Right atrium auricular region (tissue), 2 donors: ENCODE measurements at regions not wholly inside any gene's neighbourhood (a gene's known extent, or its start where the extent isn't known, plus 50 kb on each side); places are given as distances from the start of the nearest gene placed in this dataset.

Experiments used
- DNase-seq: peaks from one replicate; pipeline ENCODE4 v3.0.0-alpha.2; 2019; ENCODE audit warnings: low spot score
- H3K27ac ChIP-seq, 2 donors: fragments of 200-600 bp; sonication (generic); 1 replicate in 1 of 2; 2 replicates in 1 of 2; pipeline ENCODE4 v1.5.1; 2016 to 2019
- H3K27me3 ChIP-seq, 2 donors: fragments of 200-600 bp; sonication (generic); one replicate each; pipeline versions ENCODE4 v1.5.1 to v1.6.0; 2017 to 2019
- H3K36me3 ChIP-seq: fragments of 200-600 bp; sonication (generic); one replicate; pipeline ENCODE4 v1.5.1; 2016
- H3K4me1 ChIP-seq, 2 donors: fragments of 200-600 bp; sonication (generic); one replicate each; pipeline versions ENCODE4 v1.5.1 to v1.6.0; 2017 to 2019
- H3K4me3 ChIP-seq, 2 donors: fragments of 200-600 bp; sonication (generic); 1 replicate in 1 of 2; 2 replicates in 1 of 2; pipeline ENCODE4 v1.5.1; 2017 to 2019; ENCODE audit warnings: mild to moderate bottlenecking in 1 of 2, moderate library complexity in 1 of 2
- H3K9me3 ChIP-seq, 2 donors: fragments of 200-600 bp; sonication (generic); one replicate each; pipeline ENCODE4 v1.5.1; 2019
- CTCF ChIP-seq, 2 donors: fragments of 200-600 bp; sonication (generic); IDR thresholded peaks; one replicate each; pipeline ENCODE4 v1.5.1; 2019; ENCODE audit warnings: antibody characterized with exemption in 2 of 2

- Histone ChIP-seq H3K4me1 (no peaks in the 10 kb centered on the region), H3K27ac (no peak overlapping the region), H3K27me3 (no peaks in the 10 kb centered on the region), H3K4me3 (no peak overlapping the region), H3K36me3 (no peaks in the 10 kb centered on the region), H3K9me3 (no peaks in the 10 kb centered on the region)
- no peak for TF ChIP-seq CTCF (IDR thresholded peaks at IDR 0.05)
- DNase-seq = no peak
Observed at GRCh38 chr2:145740302-145740701, 1220.4 kb upstream of the ZEB2 start.

DNA sequence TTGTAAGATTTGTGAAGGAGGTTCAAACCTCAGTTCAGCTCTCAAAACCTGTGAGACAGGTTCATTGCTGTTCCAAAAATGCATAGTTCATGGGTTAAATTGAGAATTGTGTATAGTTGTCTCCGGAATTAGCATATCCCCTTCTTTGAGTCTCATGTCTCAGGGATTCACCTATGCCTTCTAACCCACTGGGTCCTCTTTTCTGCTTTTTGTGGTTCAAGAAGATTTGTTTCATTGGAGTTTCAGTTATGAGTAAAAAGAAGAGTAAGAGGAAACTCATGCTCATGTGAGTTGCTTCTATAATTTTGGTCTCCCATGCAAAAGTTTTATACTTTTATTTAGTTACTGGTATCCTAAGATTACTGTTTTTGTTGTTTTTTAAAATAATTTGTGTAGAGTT lies 1219.8 kb upstream of the ZEB2 start:
- DNase-seq = no peak
- no peak for TF ChIP-seq CTCF (IDR thresholded peaks at IDR 0.05)
- Histone ChIP-seq H3K4me1 (no peaks in the 10 kb centered on the region), H3K27me3 (no peaks in the 10 kb centered on the region), H3K27ac (no peak overlapping the region), H3K4me3 (no peak overlapping the region), H3K36me3 (no peaks in the 10 kb centered on the region), H3K9me3 (no peaks in the 10 kb centered on the region)

DNA sequence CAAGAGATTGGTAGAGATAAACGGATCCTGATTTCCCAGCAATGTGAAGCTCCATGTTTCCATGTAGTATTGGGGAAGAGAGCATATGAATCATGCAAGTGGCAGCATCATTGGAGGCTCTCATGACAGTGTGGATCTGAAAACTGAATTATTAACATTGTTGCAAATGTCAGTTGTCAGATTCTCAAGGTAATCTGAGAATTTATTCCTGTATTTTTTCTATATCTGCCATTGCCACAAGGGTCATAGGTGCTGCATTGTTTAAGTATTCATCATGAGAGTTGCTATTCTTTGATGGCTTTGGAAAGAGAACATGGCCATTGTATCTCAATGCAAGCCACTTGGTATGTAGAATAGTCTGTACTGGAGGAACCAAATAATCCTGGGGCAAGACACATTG lies 1217.0 kb upstream of the ZEB2 start:
- H3K4me1 ChIP-seq = no peaks in the 10 kb centered on the region
- no peak for TF ChIP-seq CTCF (IDR thresholded peaks at IDR 0.05)

DNA sequence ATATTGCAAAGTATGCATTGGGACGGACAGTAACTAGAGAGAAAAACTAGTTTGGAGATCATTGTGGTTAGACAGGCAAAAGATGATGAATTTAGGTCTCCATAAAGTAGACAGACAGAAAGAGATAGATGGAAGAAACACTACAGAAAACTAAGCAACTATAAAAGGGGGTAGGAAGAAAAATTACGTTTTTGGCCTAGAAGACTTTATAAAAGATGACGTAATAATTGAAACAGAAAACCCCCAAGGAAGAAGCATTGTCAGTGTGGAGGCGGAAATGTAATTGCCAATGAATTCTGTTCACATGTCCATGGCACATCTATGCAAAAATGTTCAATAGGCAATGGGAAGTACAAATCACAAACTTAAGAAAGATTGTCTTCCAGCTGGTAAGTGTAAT lies 1211.5 kb upstream of the ZEB2 start:
- Histone ChIP-seq H3K27ac (no peak overlapping the region), H3K9me3 (no peaks in the 10 kb centered on the region), H3K4me3 (no peak overlapping the region), H3K36me3 (no peaks in the 10 kb centered on the region), H3K4me1 (no peaks in the 10 kb centered on the region), H3K27me3 (no peaks in the 10 kb centered on the region)
- no peak for DNase-seq
- no peak for TF ChIP-seq CTCF (IDR thresholded peaks at IDR 0.05)

More for the DNA sequence above, 1217.0 kb upstream of the ZEB2 start:
- Histone ChIP-seq H3K4me3 (no peak overlapping the region), H3K27me3 (no peaks in the 10 kb centered on the region), H3K27ac (no peak overlapping the region), H3K36me3 (no peaks in the 10 kb centered on the region), H3K9me3 (no peaks in the 10 kb centered on the region)
- DNase-seq = no peak

- no peak for DNase-seq
- no peak for TF ChIP-seq CTCF (IDR thresholded peaks at IDR 0.05)
- no peak overlapping the region for H3K27ac ChIP-seq
Observed at GRCh38 chr2:145729993-145730770, 1210.3 kb upstream of the ZEB2 start.

DNA sequence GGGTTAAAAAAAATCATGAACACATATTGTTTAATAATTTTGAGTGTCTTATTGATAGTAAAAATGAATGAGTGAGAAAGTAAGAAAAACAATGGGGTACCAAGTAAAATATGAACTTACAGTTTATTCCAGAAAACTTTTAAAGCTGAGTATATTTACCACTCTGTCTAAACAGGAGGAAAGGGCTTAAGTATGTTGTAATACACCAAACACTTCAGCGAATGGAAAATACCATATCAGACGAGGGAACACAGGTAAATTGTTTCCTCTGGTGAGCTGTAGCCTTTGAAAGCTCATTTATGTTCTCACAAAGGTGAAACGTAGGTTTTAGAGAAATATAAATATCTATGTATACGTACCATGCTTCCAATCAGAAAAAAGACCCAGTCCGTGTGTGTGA lies 1209.6 kb upstream of the ZEB2 start:
- TF ChIP-seq CTCF (IDR thresholded peaks at IDR 0.05) = no peak
- Histone ChIP-seq H3K4me1 (no peaks in the 10 kb centered on the region), H3K36me3 (no peaks in the 10 kb centered on the region), H3K9me3 (no peaks in the 10 kb centered on the region), H3K27ac (no peak overlapping the region), H3K4me3 (no peak overlapping the region), H3K27me3 (no peaks in the 10 kb centered on the region)
- DNase-seq = no peak

More at GRCh38 chr2:145729993-145730770, 1210.3 kb upstream of the ZEB2 start:
- Histone ChIP-seq H3K4me1 (no peaks in the 10 kb centered on the region), H3K4me3 (no peak overlapping the region), H3K36me3 (no peaks in the 10 kb centered on the region), H3K9me3 (no peaks in the 10 kb centered on the region), H3K27me3 (no peaks in the 10 kb centered on the region)
